PFSK-1 (cell line): ENCODE measurements at regions not wholly inside any gene's neighbourhood (a gene's known extent, or its start where the extent isn't known, plus 50 kb on each side); places are given as distances from the start of the nearest gene placed in this dataset.

Experiments
- POLR2AphosphoS5 ChIP-seq: IDR thresholded peaks from 2 replicates; pipeline ENCODE4 v1.6.1; 2012; ENCODE audit warnings: low read depth, mild to moderate bottlenecking, control low read depth, low read length, moderate library complexity
- REST ChIP-seq, 2 experiments: IDR thresholded peaks; 2 replicates each; pipeline versions ENCODE4 v1.6.1 to v1.8.0; 2011 to 2012; ENCODE audit warnings: low read depth in 2 of 2, low read length in 2 of 2, control low read depth in 1 of 2, inconsistent platforms in 1 of 2, mild to moderate bottlenecking in 1 of 2, moderate library complexity in 1 of 2; ENCODE audit not compliant: insufficient read depth in 1 of 2
- TAF1 ChIP-seq: IDR thresholded peaks from 2 replicates; pipeline ENCODE4 v1.6.1; 2012; ENCODE audit warnings: low read length, control low read depth, borderline replicate concordance; ENCODE audit not compliant: insufficient read depth

DNA sequence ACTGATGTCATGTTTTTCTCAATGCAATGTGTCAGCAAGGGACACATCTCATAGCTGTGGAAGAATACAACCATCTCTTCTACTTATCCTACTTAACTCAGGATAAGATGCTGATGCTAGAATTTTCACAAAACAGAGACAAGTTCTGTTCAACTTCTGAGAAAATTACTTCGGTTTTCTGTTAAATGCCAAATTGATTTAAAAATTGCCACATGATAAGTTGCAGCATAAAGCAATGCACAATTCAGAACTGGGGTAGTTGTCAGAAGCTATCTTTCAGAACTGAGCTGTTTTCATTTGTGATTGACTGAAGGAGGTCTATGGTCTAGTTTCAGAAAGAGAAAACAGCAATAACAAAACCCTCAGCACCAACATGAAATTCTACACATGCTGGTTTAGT lies 954.8 kb upstream of the C9orf72 start:
- TF ChIP-seq REST (IDR thresholded peaks at IDR 0.05; ENCODE audit: insufficient read depth in 1 of 2, low read depth in 2 of 2, low read length in 2 of 2) (no peak), TAF1 (no peak), POLR2AphosphoS5 (no peak)
